ENCODE measurements at regions not wholly inside any gene's neighbourhood (a gene's known extent, or its start where the extent isn't known, plus 50 kb on each side); places are given as distances from the start of the nearest gene placed in this dataset.

DNA sequence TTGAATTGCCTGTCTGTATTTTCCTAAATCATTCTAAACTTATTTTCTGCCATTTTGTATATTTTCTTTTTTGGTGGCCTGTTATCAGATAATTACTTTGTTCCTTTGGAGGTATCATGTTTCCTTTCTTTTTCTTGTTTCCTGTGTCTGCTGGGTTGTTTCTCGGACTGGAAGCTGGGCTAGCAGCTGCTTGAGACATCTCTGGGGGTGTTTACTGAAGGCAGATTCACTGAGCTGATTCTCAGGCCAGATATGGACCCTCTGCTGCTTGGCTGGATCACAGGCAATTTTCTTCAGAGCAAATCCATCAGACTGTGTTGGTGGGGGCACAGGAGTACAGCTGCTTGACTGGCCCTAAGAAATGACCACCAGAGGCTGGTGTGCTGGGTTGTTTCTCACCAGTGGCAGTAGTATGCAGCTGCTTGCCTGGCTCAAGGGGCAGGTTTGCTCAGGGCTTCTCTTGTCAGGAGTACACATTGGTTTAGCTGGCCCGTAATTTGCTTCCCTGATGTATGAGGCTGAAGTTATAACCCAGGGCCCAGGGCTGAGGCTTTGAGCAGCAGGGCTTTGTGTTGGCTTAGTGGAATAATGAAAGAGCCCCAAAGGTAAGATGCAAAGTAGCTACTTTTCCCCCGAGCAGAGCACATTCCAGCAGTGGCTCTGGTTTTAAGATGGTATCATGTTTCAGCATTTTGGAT lies 680.6 kb downstream of the TECRL start:
- TF ChIP-seq POLR2AphosphoS5 (IDR thresholded peaks at IDR 0.05) = no peak
- TF ChIP-seq, protein P1, sequence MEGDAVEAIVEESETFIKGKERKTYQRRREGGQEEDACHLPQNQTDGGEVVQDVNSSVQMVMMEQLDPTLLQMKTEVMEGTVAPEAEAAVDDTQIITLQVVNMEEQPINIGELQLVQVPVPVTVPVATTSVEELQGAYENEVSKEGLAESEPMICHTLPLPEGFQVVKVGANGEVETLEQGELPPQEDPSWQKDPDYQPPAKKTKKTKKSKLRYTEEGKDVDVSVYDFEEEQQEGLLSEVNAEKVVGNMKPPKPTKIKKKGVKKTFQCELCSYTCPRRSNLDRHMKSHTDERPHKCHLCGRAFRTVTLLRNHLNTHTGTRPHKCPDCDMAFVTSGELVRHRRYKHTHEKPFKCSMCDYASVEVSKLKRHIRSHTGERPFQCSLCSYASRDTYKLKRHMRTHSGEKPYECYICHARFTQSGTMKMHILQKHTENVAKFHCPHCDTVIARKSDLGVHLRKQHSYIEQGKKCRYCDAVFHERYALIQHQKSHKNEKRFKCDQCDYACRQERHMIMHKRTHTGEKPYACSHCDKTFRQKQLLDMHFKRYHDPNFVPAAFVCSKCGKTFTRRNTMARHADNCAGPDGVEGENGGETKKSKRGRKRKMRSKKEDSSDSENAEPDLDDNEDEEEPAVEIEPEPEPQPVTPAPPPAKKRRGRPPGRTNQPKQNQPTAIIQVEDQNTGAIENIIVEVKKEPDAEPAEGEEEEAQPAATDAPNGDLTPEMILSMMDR (IDR thresholded peaks at IDR 0.05) = no peak
- no peak for TF ChIP-seq POLR2A (IDR thresholded peaks at IDR 0.05)
- no peak for TF ChIP-seq EP300 (IDR thresholded peaks at IDR 0.05; ENCODE audit: low read depth)
